ENCODE measurements at regions not wholly inside any gene's neighbourhood (a gene's known extent, or its start where the extent isn't known, plus 50 kb on each side); places are given as distances from the start of the nearest gene placed in this dataset.
A peak's percentile ranks its signal among the peaks of the same experiment; 100 is the strongest.

GRCh38 chr6:137734005-137734874, 132.8 kb upstream of the TNFAIP3 start:
- DNase-seq (ENCODE audit: low spot score), result no peak

- DNase-seq (ENCODE audit: low spot score), result no peak
These were observed 132.2 kb upstream of the TNFAIP3 start for GRCh38 chr6:137734875-137735182.

GRCh38 chr6:137736048-137736818, 130.8 kb upstream of the TNFAIP3 start:
- DNase-seq (ENCODE audit: low spot score), result peak; percentile 44

- no peak for DNase-seq (ENCODE audit: low spot score)
These were observed 130.1 kb upstream of the TNFAIP3 start for GRCh38 chr6:137736911-137737310.

- no peak for DNase-seq (ENCODE audit: low spot score)
These were observed 129.0 kb upstream of the TNFAIP3 start for GRCh38 chr6:137737836-137738596.

- DNase-seq (ENCODE audit: low spot score), result no peak
These were observed 128.0 kb upstream of the TNFAIP3 start for GRCh38 chr6:137738931-137739504.

GRCh38 chr6:137739544-137739943, 127.5 kb upstream of the TNFAIP3 start:
- no peak for DNase-seq (ENCODE audit: low spot score)

GRCh38 chr6:137740091-137740755, 126.8 kb upstream of the TNFAIP3 start:
- DNase-seq (ENCODE audit: low spot score), result no peak

- no peak for DNase-seq (ENCODE audit: low spot score)
These were observed 125.9 kb upstream of the TNFAIP3 start for GRCh38 chr6:137740967-137741761.

GRCh38 chr6:137743493-137743892, 123.6 kb upstream of the TNFAIP3 start:
- no peak for DNase-seq (ENCODE audit: low spot score)

GRCh38 chr6:137744877-137745276, 122.2 kb upstream of the TNFAIP3 start:
- DNase-seq (ENCODE audit: low spot score), result no peak

GRCh38 chr6:137745321-137745720, 121.7 kb upstream of the TNFAIP3 start:
- DNase-seq (ENCODE audit: low spot score), result no peak

- DNase-seq (ENCODE audit: low spot score), result no peak
These were observed 120.8 kb upstream of the TNFAIP3 start for GRCh38 chr6:137746264-137746663.

- no peak for DNase-seq (ENCODE audit: low spot score)
These were observed 117.3 kb upstream of the TNFAIP3 start for GRCh38 chr6:137749696-137750211.

GRCh38 chr6:137750297-137750696, 116.8 kb upstream of the TNFAIP3 start:
- DNase-seq (ENCODE audit: low spot score), result no peak

GRCh38 chr6:137751768-137752560, 115.1 kb upstream of the TNFAIP3 start:
- DNase-seq (ENCODE audit: low spot score), result no peak

- no peak for DNase-seq (ENCODE audit: low spot score)
These were observed 112.7 kb upstream of the TNFAIP3 start for GRCh38 chr6:137754366-137754765.

GRCh38 chr6:137754866-137755265, 112.2 kb upstream of the TNFAIP3 start:
- no peak for DNase-seq (ENCODE audit: low spot score)

GRCh38 chr6:137755284-137755683, 111.8 kb upstream of the TNFAIP3 start:
- no peak for DNase-seq (ENCODE audit: low spot score)

- no peak for DNase-seq (ENCODE audit: low spot score)
These were observed 110.3 kb upstream of the TNFAIP3 start for GRCh38 chr6:137756788-137757187.

Data from activated CD4-positive, alpha-beta T cell treated with anti-CD3 and anti-CD28 coated beads, Interleukin-2, Interleukin-4, amounts not matched to agents 100 ng/mL and 50 ng/mL, durations not matched to agents 16 hours and 8 hours (primary cell).